ENCODE measurements at regions not wholly inside any gene's neighbourhood (a gene's known extent, or its start where the extent isn't known, plus 50 kb on each side); places are given as distances from the start of the nearest gene placed in this dataset.

DNA sequence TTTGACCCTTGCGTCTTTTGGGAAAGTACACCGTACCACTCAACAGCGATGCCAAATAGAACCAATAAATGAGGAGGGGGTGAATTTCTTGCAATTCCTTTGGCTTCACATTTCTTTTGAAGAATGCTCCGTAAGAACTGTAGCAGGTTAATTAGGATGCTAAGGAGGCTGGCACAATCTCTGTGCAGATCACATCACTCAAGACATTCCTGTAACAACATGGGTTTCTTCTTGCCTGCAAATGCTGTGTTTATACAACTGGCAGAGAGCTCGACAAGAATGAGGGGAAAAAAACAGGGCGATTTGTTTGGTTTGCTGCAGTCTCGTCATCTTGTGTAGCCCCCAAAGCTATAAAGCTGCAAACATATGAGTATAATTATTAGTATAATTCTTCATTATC is 424.8 kb upstream of the DCC start:
- TF ChIP-seq, protein P1, sequence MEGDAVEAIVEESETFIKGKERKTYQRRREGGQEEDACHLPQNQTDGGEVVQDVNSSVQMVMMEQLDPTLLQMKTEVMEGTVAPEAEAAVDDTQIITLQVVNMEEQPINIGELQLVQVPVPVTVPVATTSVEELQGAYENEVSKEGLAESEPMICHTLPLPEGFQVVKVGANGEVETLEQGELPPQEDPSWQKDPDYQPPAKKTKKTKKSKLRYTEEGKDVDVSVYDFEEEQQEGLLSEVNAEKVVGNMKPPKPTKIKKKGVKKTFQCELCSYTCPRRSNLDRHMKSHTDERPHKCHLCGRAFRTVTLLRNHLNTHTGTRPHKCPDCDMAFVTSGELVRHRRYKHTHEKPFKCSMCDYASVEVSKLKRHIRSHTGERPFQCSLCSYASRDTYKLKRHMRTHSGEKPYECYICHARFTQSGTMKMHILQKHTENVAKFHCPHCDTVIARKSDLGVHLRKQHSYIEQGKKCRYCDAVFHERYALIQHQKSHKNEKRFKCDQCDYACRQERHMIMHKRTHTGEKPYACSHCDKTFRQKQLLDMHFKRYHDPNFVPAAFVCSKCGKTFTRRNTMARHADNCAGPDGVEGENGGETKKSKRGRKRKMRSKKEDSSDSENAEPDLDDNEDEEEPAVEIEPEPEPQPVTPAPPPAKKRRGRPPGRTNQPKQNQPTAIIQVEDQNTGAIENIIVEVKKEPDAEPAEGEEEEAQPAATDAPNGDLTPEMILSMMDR (IDR thresholded peaks at IDR 0.05; ENCODE audit: borderline replicate concordance, extremely low read depth, low read length, poor library complexity, severe bottlenecking): no peak
- no peak for TF ChIP-seq EZH2 (IDR thresholded peaks at IDR 0.05; ENCODE audit: borderline replicate concordance, low read depth, low read length, severe bottlenecking)
